ENCODE measurements at regions not wholly inside any gene's neighbourhood (a gene's known extent, or its start where the extent isn't known, plus 50 kb on each side); places are given as distances from the start of the nearest gene placed in this dataset.
A peak's percentile ranks its signal among the peaks of the same experiment; 100 is the strongest.
"Not testable (repeated sequence)": the region's sequence is repeated elsewhere in the genome, so short reads cannot be mapped to it uniquely, and the experiment has no call there.

- intact Hi-C loops (cut with DNase I): no loop called here
- DNase-seq: no peak
- no peak for ATAC-seq (ENCODE audit: poor library complexity)
These were observed 99.4 kb upstream of the NTF3 start for GRCh38 chr12:5332551-5332950.

- DNase-seq: no peak
- intact Hi-C loops (cut with DNase I): no loop called here
- peak; percentile 55 for ATAC-seq (ENCODE audit: poor library complexity)
These were observed 98.8 kb upstream of the NTF3 start for GRCh38 chr12:5333096-5333495.

GRCh38 chr12:5335069-5335468, 96.8 kb upstream of the NTF3 start:
- intact Hi-C loops (cut with DNase I): no loop called here
- ATAC-seq (ENCODE audit: poor library complexity) (no peak), DNase-seq (no peak)

GRCh38 chr12:5341086-5341485, 90.8 kb upstream of the NTF3 start:
- ATAC-seq (ENCODE audit: poor library complexity); DNase-seq; intact Hi-C loops (cut with DNase I): not testable (repeated sequence)

GRCh38 chr12:5343711-5344110, 88.2 kb upstream of the NTF3 start:
- no peak for DNase-seq
- intact Hi-C loops (cut with DNase I): no loop called here
- no peak for ATAC-seq (ENCODE audit: poor library complexity)

DNA sequence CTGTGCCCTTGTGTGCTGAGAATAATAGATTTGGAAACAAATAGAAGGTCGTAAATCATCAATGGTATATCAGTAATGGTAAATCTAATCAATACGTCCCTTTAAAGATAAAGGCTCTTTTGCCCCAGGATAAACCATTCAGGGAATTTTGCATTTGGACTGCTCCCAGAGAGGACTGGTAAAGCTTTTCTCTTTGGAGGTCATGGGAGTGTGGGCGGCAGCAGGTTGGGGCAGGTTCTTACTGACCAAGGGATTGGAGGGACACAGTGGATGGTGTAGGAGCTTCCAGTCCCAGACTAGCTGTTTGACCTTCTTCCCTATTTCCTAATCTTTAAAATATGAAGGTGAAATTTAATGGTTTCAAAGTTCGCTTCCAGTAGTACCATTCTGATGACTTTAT, 87.8 kb upstream of the NTF3 start:
- no peak for ATAC-seq (ENCODE audit: poor library complexity)
- intact Hi-C loops (cut with DNase I): no loop called here
- DNase-seq: no peak

DNA sequence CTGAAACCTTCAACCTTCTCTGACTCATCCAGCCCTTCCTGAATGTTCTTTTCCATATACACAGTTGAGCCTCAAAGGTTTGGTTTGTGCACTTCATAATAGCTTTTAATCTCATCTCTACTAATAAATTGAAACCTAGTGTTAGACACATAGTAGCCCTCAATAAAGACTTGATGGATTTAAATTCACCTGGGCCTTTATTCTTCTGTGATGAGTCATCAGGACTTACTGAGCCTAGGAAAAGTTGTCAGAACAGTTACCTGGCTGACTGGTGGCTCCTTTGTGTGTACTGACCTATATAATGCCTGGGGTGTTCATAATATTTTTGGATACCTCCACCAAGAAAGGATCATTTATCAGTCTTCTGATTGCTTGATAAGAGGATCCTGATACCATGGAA, 86.4 kb upstream of the NTF3 start:
- ATAC-seq (ENCODE audit: poor library complexity): no peak
- intact Hi-C loops (cut with DNase I): no loop called here
- DNase-seq: no peak

DNA sequence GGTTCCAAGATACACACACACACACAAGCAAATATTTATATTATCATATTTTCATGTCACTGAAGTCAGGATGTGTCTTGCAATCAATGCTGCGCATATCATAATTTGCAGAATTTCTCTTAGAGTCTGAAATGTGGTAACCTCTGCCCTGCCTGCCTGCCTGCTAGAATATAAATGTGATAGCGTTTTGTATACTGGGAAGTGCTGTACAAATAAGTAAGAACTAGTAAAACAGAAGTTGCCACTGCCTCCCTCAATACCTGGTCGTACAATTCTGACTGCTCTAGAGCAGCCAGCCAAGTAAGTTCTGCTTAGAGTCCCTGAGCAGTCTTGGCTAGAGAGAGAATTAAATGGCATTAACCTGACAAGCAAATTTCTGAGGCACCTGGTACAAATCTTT, 83.9 kb upstream of the NTF3 start:
- DNase-seq (no peak), ATAC-seq (ENCODE audit: poor library complexity) (no peak)
- intact Hi-C loops (cut with DNase I): no loop called here

GRCh38 chr12:5348491-5348890, 83.4 kb upstream of the NTF3 start:
- no peak for ATAC-seq (ENCODE audit: poor library complexity)

GRCh38 chr12:5364036-5364770, 67.7 kb upstream of the NTF3 start:
- ATAC-seq (ENCODE audit: poor library complexity) (no peak), DNase-seq (no peak)
- intact Hi-C loops (cut with DNase I): no loop called here

More at GRCh38 chr12:5348491-5348890, 83.4 kb upstream of the NTF3 start:
- DNase-seq: no peak
- intact Hi-C loops (cut with DNase I): no loop called here

DNA sequence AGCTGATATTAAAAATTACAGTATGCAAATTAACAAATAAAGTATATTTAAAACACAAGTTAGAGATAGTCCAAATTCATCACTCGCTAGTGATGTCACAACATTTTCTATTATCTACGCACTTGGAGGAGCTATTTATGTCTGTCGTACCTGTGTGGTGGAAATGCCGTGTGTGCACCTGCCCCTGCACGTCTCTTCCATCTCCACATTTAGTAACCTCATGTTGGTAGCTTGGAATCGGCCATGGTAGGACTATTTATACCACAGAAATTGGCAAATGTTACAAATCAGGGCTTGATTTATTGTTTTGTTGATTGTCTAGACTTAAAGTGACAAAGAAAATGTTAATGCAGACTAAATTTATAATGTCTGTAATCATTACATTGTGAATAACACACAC, 62.6 kb upstream of the NTF3 start:
- ATAC-seq (ENCODE audit: poor library complexity) (no peak), DNase-seq (no peak)
- intact Hi-C loops (cut with DNase I): no loop called here

DNA sequence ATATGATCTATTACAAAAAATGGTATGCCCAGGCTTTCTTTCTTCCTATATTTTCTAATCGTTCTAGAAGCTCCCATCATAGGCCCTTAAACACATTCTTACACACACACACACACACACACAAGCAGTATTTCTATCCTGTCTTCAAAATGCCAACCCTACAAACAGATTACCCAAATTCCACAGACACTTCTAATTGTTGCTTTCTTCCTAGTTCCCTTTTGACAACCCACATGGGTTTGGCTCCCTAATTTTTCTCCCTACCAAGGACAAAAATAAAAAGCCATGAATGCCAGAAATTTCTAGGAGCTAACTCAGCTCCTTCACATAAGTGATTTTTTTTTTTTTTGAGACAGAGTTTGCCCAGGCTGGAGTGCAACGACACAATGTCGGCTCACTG, 60.3 kb upstream of the NTF3 start:
- DNase-seq (no peak), ATAC-seq (ENCODE audit: poor library complexity) (no peak)
- intact Hi-C loops (cut with DNase I): no loop called here

DNA sequence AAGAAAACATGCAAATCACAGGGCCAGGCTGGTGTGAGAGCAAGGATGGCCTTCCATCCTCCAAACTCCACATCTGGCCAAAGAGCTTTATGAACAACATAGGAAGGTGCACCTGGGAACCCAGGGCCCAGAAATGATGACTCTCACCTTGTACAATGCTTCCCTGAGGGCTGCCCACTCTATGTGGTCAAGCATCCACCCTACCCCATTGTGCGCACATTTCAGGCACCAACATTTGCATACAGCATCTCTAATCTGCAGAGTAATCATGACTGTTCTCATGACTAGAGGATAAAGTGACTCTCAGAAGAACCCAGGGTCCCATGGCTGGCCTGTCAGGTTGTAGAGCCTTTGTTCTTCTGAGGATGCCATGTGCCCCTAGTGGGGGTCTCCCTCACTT, 57.2 kb upstream of the NTF3 start:
- DNase-seq (no peak), ATAC-seq (ENCODE audit: poor library complexity) (no peak)
- intact Hi-C loops (cut with DNase I): no loop called here

DNA sequence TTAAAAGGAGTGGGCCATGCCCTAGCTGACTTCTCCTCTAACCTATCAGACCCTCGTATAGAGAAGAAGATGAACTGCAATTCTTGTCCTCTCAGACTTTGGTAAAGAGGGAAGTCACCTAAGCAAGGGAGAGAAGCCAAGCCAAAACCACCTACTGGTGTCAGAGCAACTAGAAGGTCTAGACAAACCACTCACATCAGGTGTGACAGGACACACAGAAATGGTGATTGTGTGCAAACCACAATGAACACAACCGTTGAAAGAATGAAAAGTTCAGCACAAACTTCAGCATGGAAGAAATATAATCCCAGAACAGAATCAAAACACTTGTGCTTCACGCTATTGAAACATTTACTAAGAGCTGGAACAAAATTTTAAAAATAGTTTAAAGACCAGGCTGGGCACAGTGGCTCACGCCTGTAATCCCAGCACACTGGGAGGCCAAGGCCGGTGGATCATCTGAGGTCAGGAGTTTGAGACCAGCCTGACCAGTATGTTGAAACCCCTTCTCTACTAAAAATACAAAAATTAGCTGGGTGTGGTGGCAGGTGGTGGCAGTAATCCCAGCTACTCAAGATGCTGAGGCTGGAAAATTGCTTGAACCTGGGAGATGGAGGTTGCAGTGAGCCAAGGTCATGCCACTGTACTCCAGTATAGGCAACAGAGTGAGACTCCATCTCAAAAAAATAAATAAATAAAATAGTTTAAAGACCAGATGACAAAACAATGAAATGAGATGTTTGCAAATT, 56.2 kb upstream of the NTF3 start:
- DNase-seq: no peak
- no peak for ATAC-seq (ENCODE audit: poor library complexity)
- intact Hi-C loops (cut with DNase I): no loop called here

DNA sequence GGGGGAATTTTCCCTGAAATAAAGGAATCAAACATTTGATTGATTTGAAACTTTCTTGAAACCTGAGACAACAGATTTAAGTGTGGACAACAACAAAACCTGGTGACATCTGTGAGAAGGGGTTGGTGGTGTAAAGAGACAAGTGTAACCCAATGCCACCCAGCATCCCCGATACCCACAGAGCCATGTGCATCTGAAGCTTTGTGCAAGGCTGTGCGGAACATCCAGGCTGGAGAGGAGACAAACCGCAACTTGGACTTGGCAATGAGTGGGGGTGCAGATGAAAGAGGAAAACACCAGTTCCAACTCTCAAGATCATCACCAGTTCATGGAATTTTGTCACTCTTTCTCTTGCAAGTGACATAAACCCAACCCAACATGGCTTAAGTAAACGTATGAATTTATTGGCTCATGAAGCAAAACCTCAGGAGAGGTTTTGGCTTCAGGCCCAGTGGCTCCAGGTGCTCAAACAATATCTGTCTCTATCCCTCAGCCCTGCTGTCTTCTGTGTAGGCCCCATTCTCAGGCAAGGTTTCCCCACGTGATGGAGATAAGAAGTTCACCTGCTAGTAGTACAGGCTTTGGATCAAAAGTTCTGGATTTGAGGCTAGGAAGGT, 55.2 kb upstream of the NTF3 start:
- intact Hi-C loops (cut with DNase I): no loop called here
- no peak for ATAC-seq (ENCODE audit: poor library complexity)
- DNase-seq: no peak

DNA sequence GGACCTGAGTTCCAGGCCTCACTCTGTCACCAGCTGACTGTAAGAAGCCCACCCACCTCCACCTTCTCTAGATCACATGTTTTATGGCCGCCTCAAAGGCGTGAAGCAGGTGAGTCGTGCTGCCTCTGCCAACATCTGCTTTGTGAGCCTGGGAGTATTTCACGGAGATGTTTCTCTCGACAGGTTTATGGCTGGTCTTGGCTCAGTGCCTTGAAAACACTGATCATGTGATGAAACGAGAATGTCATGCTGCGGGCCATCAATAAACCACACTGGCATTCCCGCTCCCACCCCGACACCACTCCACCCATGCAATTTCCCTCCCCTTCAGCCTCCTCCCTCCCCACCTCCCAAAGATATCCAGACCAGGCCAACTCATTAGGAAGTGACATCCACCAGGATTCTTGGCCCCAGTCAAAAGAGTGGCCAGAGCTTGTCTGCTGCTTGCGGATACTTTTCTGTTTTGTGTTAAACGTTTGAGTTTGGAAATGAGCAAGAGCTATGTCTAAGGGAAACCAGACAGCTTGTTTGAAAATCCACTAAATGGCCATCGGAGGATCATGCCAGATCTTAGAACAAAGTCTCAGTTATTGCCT, 53.8 kb upstream of the NTF3 start:
- intact Hi-C loops (cut with DNase I): no loop called here

DNA sequence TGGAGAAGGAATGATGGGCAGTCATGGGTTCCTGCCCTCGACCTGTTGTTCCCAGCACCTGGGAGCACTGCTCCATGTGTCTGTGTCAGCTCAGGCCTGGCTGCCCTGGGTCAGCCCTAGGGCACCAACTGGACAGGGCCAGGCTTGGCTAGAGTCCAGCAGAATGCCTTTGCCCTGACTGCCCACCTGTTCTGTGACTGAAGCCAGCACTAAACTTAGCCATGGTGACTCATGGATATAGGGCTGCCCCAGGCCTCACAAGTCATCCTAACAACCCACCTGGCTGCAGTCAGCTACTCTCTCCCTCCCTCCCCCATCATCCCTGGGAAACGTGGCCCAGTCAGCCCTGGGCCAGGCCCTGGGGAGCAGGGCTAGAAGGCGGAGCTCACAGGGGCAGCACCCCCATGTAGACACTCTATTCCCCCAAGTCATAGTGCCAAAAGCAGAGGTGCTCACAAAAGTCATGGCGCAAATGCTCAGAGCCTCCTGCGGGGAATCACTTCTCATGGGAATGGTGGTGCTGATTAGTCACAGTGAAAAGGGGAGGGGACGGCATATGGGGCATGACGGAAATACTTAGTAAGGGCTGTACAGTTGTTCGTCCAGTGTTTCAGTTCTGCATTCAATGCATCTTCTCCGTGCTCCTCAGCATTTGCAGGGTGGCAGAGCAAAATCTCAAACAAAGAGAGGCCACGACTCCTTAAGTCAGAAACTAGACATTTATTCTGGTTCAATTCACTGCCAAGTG, 52.0 kb upstream of the NTF3 start:
- ATAC-seq (ENCODE audit: poor library complexity) (no peak), DNase-seq (no peak)
- intact Hi-C loops (cut with DNase I): no loop called here

More for the DNA sequence above, 53.8 kb upstream of the NTF3 start:
- no peak for DNase-seq
- no peak for ATAC-seq (ENCODE audit: poor library complexity)
